Natural killer cell (primary cell): ENCODE measurements at regions not wholly inside any gene's neighbourhood (a gene's known extent, or its start where the extent isn't known, plus 50 kb on each side); places are given as distances from the start of the nearest gene placed in this dataset.

Source experiments
- ATAC-seq, 3 donors: fragments of 150-1000 bp in 2 of 3; fragments of 200-7000 bp in 1 of 3; cut with Tn5 transposase; 1 replicate in 1 of 3; 2 replicates in 2 of 3; pipeline ENCODE4 v1.10.0; 2021; ENCODE audit warnings: mild to moderate bottlenecking in 2 of 3, moderate library complexity in 2 of 3
- DNase-seq, 2 donors: peaks; one replicate each; pipeline versions ENCODE4 v3.0.0 to v3.0.0-alpha.2; 2013 to 2021; ENCODE audit warnings: mixed read lengths in 1 of 2
- H3K27ac ChIP-seq: one replicate; pipeline ENCODE4 v1.5.1; 2013; ENCODE audit warnings: mild to moderate bottlenecking, low read length
- H3K27me3 ChIP-seq: one replicate; pipeline ENCODE4 v1.6.1; 2013; ENCODE audit warnings: low read length; ENCODE audit not compliant: control insufficient read depth, insufficient read depth
- H3K36me3 ChIP-seq: one replicate; pipeline ENCODE4 v1.6.1; 2013; ENCODE audit warnings: low read length; ENCODE audit not compliant: control insufficient read depth, insufficient read depth
- H3K4me1 ChIP-seq: one replicate; pipeline ENCODE4 v1.6.1; 2013; ENCODE audit warnings: low read length; ENCODE audit not compliant: control insufficient read depth, insufficient read depth
- H3K4me3 ChIP-seq: one replicate; pipeline ENCODE4 v1.5.1; 2013; ENCODE audit warnings: low read length
- H3K9me3 ChIP-seq: one replicate; pipeline ENCODE4 v1.6.1; 2013; ENCODE audit warnings: low read length; ENCODE audit not compliant: control insufficient read depth, insufficient read depth
- H3K27ac Mint-ChIP-seq, 2 donors: one replicate each; pipeline ENCODE4 v1.8.0; 2022; ENCODE audit warnings: mild to moderate bottlenecking in 2 of 2, mixed read lengths in 2 of 2, moderate library complexity in 1 of 2
- H3K27me3 Mint-ChIP-seq, 2 donors: one replicate each; pipeline ENCODE4 v1.8.0; 2022; ENCODE audit warnings: low read depth in 2 of 2, mixed read lengths in 2 of 2
- H3K36me3 Mint-ChIP-seq: one replicate; pipeline ENCODE4 v1.8.0; 2022; ENCODE audit warnings: mixed read lengths
- H3K4me1 Mint-ChIP-seq, 2 donors: one replicate each; pipeline ENCODE4 v1.8.0; 2022; ENCODE audit warnings: mixed read lengths in 2 of 2
- H3K4me3 Mint-ChIP-seq: one replicate; pipeline ENCODE4 v1.8.0; 2022; ENCODE audit warnings: mild to moderate bottlenecking, moderate library complexity, mixed read lengths
- H3K9me3 Mint-ChIP-seq, 2 donors: one replicate each; pipeline ENCODE4 v1.8.0; 2022; ENCODE audit warnings: mixed read lengths in 2 of 2
- CTCF ChIP-seq: fragments of 200-600 bp; IDR thresholded peaks from one replicate; pipeline ENCODE4 v1.8.0; 2022; ENCODE audit warnings: antibody characterized with exemption
- WGBS: methylation state at CpG from one replicate; pipeline ENCODE4 v1.1.7; 2013; ENCODE audit warnings: missing lambda C conversion rate; ENCODE audit not compliant: insufficient coverage; 5-methylcytosine and 5-hydroxymethylcytosine counted together
- intact Hi-C: fragments of 100-400 bp; cut with micrococcal nuclease; formaldehyde crosslinking; loops from one replicate; pipeline ENCODE4 v1.14.2; 2022

GRCh38 chr18:78682716-78683115, 296.9 kb upstream of the SALL3 start:
- Mint-ChIP-seq H3K4me3 (no peak overlapping the region), H3K27ac (no peak overlapping the region), H3K36me3 (no peaks in the 10 kb centered on the region), H3K4me1 (no peaks in the 10 kb centered on the region), H3K27me3 (no peaks in the 10 kb centered on the region), H3K9me3 (no peaks in the 10 kb centered on the region)
- DNase-seq (no peak), ATAC-seq (no peak)
- Histone ChIP-seq H3K27me3 (no peaks in the 10 kb centered on the region), H3K4me1 (no peaks in the 10 kb centered on the region), H3K9me3 (no peaks in the 10 kb centered on the region), H3K27ac (no peak overlapping the region), H3K4me3 (no peak overlapping the region), H3K36me3 (no peaks in the 10 kb centered on the region)
- intact Hi-C loops, result no loop called here
- 61% methylated on average over 13 of the region's 13 CpGs for WGBS
- TF ChIP-seq CTCF, result no peak

DNA sequence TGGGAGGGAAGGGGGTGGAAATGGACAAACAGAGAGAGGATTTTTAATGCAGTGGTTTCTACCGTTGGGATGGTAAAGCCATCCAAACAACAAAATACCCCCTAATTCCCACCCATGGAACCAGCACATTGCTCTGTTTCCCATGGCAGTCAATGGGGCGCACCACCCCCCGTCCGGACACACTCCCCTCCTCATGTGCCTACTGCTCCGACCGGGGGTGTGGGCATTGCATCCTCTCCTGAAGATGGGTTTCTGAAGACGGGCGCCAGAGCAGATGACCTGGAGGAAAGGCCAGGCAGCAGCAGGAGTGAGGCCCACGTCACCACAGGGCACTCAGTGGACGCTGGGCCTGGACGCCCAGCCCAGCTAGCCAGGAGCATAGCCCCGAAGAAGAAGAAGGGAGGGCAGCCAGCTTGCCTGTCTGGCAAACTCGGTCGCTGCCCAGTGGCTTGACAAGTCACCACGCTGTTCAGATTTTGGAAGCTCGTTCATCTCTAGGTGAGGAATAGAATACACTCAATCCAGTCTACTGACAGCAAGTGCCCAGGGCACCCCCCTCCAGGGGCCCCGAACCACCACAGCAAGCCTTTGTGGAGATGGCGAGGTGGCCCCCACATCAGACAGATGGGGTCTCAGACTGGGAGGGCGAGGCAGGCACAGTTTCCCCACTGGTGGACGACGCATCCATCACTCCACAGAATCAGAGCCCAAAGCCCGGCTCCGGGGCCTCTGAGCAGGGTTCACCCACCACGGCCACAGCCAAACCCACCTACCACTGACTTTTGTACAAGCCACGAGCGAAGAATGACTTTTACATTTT, 296.2 kb upstream of the SALL3 start:
- ATAC-seq, result no peak
- no peak overlapping the region for H3K4me3 ChIP-seq
- 86% methylated on average over 24 of the region's 26 CpGs for WGBS

GRCh38 chr18:78685250-78685979, 294.2 kb upstream of the SALL3 start:
- 77% methylated on average over 23 of the region's 23 CpGs for WGBS
- Histone ChIP-seq H3K27ac (no peak overlapping the region), H3K27me3 (no peaks in the 10 kb centered on the region), H3K36me3 (no peaks in the 10 kb centered on the region), H3K4me1 (no peaks in the 10 kb centered on the region), H3K4me3 (no peak overlapping the region), H3K9me3 (no peaks in the 10 kb centered on the region)
- ATAC-seq (no peak), DNase-seq (no peak)
- H3K4me1 Mint-ChIP-seq, result no peaks in the 10 kb centered on the region
- no peaks in the 10 kb centered on the region for H3K27me3 Mint-ChIP-seq
- no peak for TF ChIP-seq CTCF
- no peak overlapping the region for H3K27ac Mint-ChIP-seq
- no peaks in the 10 kb centered on the region for H3K9me3 Mint-ChIP-seq
- intact Hi-C loops, result no loop called here
- no peak overlapping the region for H3K4me3 Mint-ChIP-seq
- no peaks in the 10 kb centered on the region for H3K36me3 Mint-ChIP-seq

More for the DNA sequence above, 296.2 kb upstream of the SALL3 start:
- Histone ChIP-seq H3K27me3 (no peaks in the 10 kb centered on the region), H3K4me1 (no peaks in the 10 kb centered on the region), H3K36me3 (no peaks in the 10 kb centered on the region), H3K27ac (no peak overlapping the region), H3K9me3 (no peaks in the 10 kb centered on the region)
- Mint-ChIP-seq H3K27me3 (no peaks in the 10 kb centered on the region), H3K9me3 (no peaks in the 10 kb centered on the region), H3K4me1 (no peaks in the 10 kb centered on the region), H3K36me3 (no peaks in the 10 kb centered on the region), H3K4me3 (no peak overlapping the region), H3K27ac (no peak overlapping the region)
- no peak for DNase-seq
- no peak for TF ChIP-seq CTCF
- intact Hi-C loops, result no loop called here
